Mammary epithelial cell (primary cell): ENCODE measurements at regions not wholly inside any gene's neighbourhood (a gene's known extent, or its start where the extent isn't known, plus 50 kb on each side); places are given as distances from the start of the nearest gene placed in this dataset.

Source experiments
- EZH2 ChIP-seq: IDR thresholded peaks from 2 replicates; pipeline ENCODE4 v1.6.1; 2012; ENCODE audit warnings: low read length, inconsistent platforms, borderline replicate concordance
- TF ChIP-seq, protein P1 (sequence below), 2 donors: IDR thresholded peaks in 1 of 2; conservative IDR thresholded peaks in 1 of 2; 2 replicates each; pipeline ENCODE4 v1.5.1; 2011 to 2012; ENCODE audit warnings: inconsistent platforms in 2 of 2, low read length in 2 of 2, mild to moderate bottlenecking in 2 of 2, control low read depth in 1 of 2, low read depth in 1 of 2; ENCODE audit not compliant: insufficient read depth in 1 of 2; ENCODE audit errors: extremely low read depth in 1 of 2

DNA sequence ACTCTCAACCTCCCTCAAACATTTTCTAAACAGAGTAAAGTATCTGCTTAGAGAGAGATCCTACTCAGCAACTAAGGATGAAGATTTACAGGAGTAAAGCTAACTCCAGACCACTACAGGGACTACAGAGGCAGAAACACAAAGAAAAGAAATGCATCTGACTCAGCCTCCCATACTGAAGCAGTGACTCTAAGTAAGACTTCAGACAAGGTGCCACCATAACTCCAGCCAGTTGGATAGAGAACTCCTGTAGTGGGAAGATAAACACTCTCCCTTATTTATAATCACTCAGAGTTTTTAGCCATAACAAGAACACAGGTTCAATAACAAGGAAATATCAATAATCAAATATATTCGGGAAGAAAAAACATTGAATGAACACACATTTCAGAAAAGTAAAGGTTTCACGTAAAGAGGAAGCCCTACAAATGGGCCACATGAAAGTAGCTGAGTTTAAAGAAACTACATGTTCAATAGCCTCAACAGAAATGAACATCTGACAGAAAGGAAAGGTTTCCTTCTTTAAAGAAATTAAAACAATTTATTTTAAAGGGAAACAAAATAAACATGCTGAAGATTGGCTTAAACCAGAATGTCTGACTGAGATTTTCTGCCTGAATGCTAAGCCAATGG lies 519.9 kb downstream of the KCNJ3 start:
- TF ChIP-seq, protein P1, sequence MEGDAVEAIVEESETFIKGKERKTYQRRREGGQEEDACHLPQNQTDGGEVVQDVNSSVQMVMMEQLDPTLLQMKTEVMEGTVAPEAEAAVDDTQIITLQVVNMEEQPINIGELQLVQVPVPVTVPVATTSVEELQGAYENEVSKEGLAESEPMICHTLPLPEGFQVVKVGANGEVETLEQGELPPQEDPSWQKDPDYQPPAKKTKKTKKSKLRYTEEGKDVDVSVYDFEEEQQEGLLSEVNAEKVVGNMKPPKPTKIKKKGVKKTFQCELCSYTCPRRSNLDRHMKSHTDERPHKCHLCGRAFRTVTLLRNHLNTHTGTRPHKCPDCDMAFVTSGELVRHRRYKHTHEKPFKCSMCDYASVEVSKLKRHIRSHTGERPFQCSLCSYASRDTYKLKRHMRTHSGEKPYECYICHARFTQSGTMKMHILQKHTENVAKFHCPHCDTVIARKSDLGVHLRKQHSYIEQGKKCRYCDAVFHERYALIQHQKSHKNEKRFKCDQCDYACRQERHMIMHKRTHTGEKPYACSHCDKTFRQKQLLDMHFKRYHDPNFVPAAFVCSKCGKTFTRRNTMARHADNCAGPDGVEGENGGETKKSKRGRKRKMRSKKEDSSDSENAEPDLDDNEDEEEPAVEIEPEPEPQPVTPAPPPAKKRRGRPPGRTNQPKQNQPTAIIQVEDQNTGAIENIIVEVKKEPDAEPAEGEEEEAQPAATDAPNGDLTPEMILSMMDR (conservative IDR thresholded peaks at IDR 0.05 in 1 of 2, IDR thresholded peaks at IDR 0.05 in 1 of 2; ENCODE audit: extremely low read depth in 1 of 2, insufficient read depth in 1 of 2, low read depth in 1 of 2, low read length in 2 of 2): no peak
- no peak for TF ChIP-seq EZH2
